ENCODE measurements at regions not wholly inside any gene's neighbourhood (a gene's known extent, or its start where the extent isn't known, plus 50 kb on each side); places are given as distances from the start of the nearest gene placed in this dataset.

DNA sequence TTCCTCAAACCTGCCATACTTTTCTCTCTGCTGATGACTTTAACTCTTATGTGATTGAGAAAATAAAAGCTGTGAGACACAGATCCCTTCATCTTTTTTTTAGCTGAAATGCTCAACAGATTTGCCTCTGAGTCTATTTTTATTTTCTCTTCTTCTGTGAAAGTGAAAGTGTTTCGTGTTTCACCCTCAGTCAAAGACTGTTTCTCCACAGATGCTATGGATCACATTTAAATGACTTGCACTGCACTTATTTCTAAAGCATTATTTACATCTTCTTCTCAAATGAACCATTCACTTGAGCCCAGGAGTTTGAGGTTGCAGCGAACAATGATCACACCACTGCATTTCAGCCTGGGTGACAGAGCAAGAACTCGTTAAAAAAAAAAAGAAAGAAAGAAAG, 890.1 kb upstream of the PCDH20 start:
- no peaks in the 10 kb centered on the region for H3K36me3 Mint-ChIP-seq (ENCODE audit: low read depth, unreplicated experiment)
- Histone ChIP-seq H3K4me1 (ENCODE audit: insufficient read depth, low read length) (no peaks in the 10 kb centered on the region), H3K9ac (ENCODE audit: low read length) (no peak overlapping the region), H3K9me3 (ENCODE audit: insufficient read depth, low read depth, low read length) (no peaks in the 10 kb centered on the region), H3K27ac (ENCODE audit: low read depth, low read length) (no peak overlapping the region), H2AFZ (ENCODE audit: low read depth, low read length) (no peak overlapping the region), H3K4me3 (ENCODE audit: insufficient read depth, low read depth, low read length) (no peak overlapping the region), H3K79me2 (ENCODE audit: insufficient read depth, low read length) (no peaks in the 10 kb centered on the region), H3K27me3 (ENCODE audit: insufficient read depth, low read length) (no peaks in the 10 kb centered on the region), H3K4me2 (ENCODE audit: low read length) (peak overlapping the region; percentile 69), H4K20me1 (ENCODE audit: insufficient read depth, low read length) (no peaks in the 10 kb centered on the region), H3K36me3 (ENCODE audit: insufficient read depth, low read length) (no peaks in the 10 kb centered on the region)
- H3K27me3 Mint-ChIP-seq (ENCODE audit: low read depth, unreplicated experiment): no peaks in the 10 kb centered on the region
- no peak for FAIRE-seq
- TF ChIP-seq, protein P1, sequence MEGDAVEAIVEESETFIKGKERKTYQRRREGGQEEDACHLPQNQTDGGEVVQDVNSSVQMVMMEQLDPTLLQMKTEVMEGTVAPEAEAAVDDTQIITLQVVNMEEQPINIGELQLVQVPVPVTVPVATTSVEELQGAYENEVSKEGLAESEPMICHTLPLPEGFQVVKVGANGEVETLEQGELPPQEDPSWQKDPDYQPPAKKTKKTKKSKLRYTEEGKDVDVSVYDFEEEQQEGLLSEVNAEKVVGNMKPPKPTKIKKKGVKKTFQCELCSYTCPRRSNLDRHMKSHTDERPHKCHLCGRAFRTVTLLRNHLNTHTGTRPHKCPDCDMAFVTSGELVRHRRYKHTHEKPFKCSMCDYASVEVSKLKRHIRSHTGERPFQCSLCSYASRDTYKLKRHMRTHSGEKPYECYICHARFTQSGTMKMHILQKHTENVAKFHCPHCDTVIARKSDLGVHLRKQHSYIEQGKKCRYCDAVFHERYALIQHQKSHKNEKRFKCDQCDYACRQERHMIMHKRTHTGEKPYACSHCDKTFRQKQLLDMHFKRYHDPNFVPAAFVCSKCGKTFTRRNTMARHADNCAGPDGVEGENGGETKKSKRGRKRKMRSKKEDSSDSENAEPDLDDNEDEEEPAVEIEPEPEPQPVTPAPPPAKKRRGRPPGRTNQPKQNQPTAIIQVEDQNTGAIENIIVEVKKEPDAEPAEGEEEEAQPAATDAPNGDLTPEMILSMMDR (IDR thresholded peaks at IDR 0.05; ENCODE audit: insufficient read depth, low read depth, low read length): no peak
- TF ChIP-seq EZH2 (IDR thresholded peaks at IDR 0.05; ENCODE audit: insufficient read depth, low read length): no peak
- H3K27ac Mint-ChIP-seq (ENCODE audit: unreplicated experiment): no peak overlapping the region
- H3K4me1 Mint-ChIP-seq (ENCODE audit: low read depth, unreplicated experiment): no peaks in the 10 kb centered on the region
- DNase-seq (ENCODE audit: low read depth): no peak
- H3K9me3 Mint-ChIP-seq (ENCODE audit: unreplicated experiment): no peaks in the 10 kb centered on the region
- no peak overlapping the region for H3K4me3 Mint-ChIP-seq (ENCODE audit: unreplicated experiment)

- Histone ChIP-seq H3K9me3 (ENCODE audit: insufficient read depth, low read depth, low read length) (no peaks in the 10 kb centered on the region), H3K4me1 (ENCODE audit: insufficient read depth, low read length) (no peaks in the 10 kb centered on the region), H3K27me3 (ENCODE audit: insufficient read depth, low read length) (no peaks in the 10 kb centered on the region), H2AFZ (ENCODE audit: low read depth, low read length) (no peak overlapping the region), H3K4me2 (ENCODE audit: low read length) (no peak overlapping the region), H3K4me3 (ENCODE audit: insufficient read depth, low read depth, low read length) (no peak overlapping the region), H3K9ac (ENCODE audit: low read length) (no peak overlapping the region), H4K20me1 (ENCODE audit: insufficient read depth, low read length) (no peaks in the 10 kb centered on the region), H3K27ac (ENCODE audit: low read depth, low read length) (no peak overlapping the region), H3K79me2 (ENCODE audit: insufficient read depth, low read length) (no peaks in the 10 kb centered on the region), H3K36me3 (ENCODE audit: insufficient read depth, low read length) (no peaks in the 10 kb centered on the region)
- Mint-ChIP-seq H3K36me3 (ENCODE audit: low read depth, unreplicated experiment) (no peaks in the 10 kb centered on the region), H3K4me3 (ENCODE audit: unreplicated experiment) (no peak overlapping the region), H3K27me3 (ENCODE audit: low read depth, unreplicated experiment) (no peaks in the 10 kb centered on the region), H3K27ac (ENCODE audit: unreplicated experiment) (no peak overlapping the region), H3K4me1 (ENCODE audit: low read depth, unreplicated experiment) (no peaks in the 10 kb centered on the region), H3K9me3 (ENCODE audit: unreplicated experiment) (no peaks in the 10 kb centered on the region)
- FAIRE-seq (no peak), DNase-seq (ENCODE audit: low read depth) (no peak)
- TF ChIP-seq, protein P1 (IDR thresholded peaks at IDR 0.05; ENCODE audit: insufficient read depth, low read depth, low read length): no peak
- no peak for TF ChIP-seq EZH2 (IDR thresholded peaks at IDR 0.05; ENCODE audit: insufficient read depth, low read length)
These were observed 886.7 kb upstream of the PCDH20 start for GRCh38 chr13:62302341-62302740.

DNA sequence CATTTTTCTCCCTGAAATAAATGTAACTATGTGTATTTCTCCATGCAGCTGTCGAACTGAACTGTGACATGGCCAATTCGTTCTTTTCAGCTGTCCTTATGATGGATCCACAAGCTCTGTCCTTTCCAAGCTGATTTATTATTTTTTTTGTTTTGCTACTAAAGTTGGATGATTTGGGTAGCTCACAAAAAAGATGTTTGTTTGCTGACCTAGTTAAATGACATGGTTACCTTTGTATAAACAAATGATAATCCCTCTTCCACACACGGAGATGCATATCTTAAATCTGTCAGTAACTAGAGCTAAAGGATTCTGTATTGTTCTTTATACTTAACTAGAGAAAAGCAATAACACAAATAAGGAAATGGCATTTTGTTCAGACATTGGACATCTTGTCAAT, 884.3 kb upstream of the PCDH20 start:
- no peaks in the 10 kb centered on the region for H3K36me3 ChIP-seq (ENCODE audit: insufficient read depth, low read length)
- no peak overlapping the region for H3K4me3 ChIP-seq (ENCODE audit: insufficient read depth, low read depth, low read length)
- DNase-seq (ENCODE audit: low read depth): no peak
- TF ChIP-seq, protein P1 (IDR thresholded peaks at IDR 0.05; ENCODE audit: insufficient read depth, low read depth, low read length): no peak
- no peak for TF ChIP-seq EZH2 (IDR thresholded peaks at IDR 0.05; ENCODE audit: insufficient read depth, low read length)
- H4K20me1 ChIP-seq (ENCODE audit: insufficient read depth, low read length): no peaks in the 10 kb centered on the region
- no peaks in the 10 kb centered on the region for H3K9me3 ChIP-seq (ENCODE audit: insufficient read depth, low read depth, low read length)
- Mint-ChIP-seq H3K27ac (ENCODE audit: unreplicated experiment) (no peak overlapping the region), H3K36me3 (ENCODE audit: low read depth, unreplicated experiment) (no peaks in the 10 kb centered on the region), H3K4me3 (ENCODE audit: unreplicated experiment) (no peak overlapping the region), H3K4me1 (ENCODE audit: low read depth, unreplicated experiment) (no peaks in the 10 kb centered on the region), H3K9me3 (ENCODE audit: unreplicated experiment) (no peaks in the 10 kb centered on the region), H3K27me3 (ENCODE audit: low read depth, unreplicated experiment) (no peaks in the 10 kb centered on the region)
- no peak for FAIRE-seq
- no peak overlapping the region for H3K4me2 ChIP-seq (ENCODE audit: low read length)
- no peaks in the 10 kb centered on the region for H3K79me2 ChIP-seq (ENCODE audit: insufficient read depth, low read length)
- no peaks in the 10 kb centered on the region for H3K27me3 ChIP-seq (ENCODE audit: insufficient read depth, low read length)
- H3K9ac ChIP-seq (ENCODE audit: low read length): no peak overlapping the region
- no peak overlapping the region for H3K27ac ChIP-seq (ENCODE audit: low read depth, low read length)
- no peaks in the 10 kb centered on the region for H3K4me1 ChIP-seq (ENCODE audit: insufficient read depth, low read length)
- H2AFZ ChIP-seq (ENCODE audit: low read depth, low read length): no peak overlapping the region

Data from astrocyte (in vitro differentiated cells and primary cell).